ENCODE measurements at regions not wholly inside any gene's neighbourhood (a gene's known extent, or its start where the extent isn't known, plus 50 kb on each side); places are given as distances from the start of the nearest gene placed in this dataset.
"Not testable (repeated sequence)": the region's sequence is repeated elsewhere in the genome, so short reads cannot be mapped to it uniquely, and the experiment has no call there.

DNA sequence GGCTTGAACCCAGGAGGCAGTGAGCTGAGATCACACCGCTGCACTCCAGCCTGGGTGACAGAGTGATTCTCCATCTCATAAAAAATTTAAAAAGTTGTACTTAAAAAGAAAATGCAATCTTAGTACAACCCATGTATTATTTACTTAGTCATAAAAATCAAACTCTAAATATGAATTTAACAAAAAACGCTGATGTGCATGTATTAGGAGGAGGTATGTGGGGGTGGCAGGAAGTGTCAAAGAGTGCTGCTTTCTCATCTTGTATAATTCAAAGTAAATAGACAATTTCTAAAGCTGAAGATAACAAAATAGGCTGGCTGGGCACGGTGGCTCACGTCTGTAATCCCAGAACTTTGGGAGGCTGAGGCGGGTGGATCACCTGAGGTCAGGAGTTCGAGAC, 81.0 kb upstream of the NRBF2 start:
- TF ChIP-seq CTCF (IDR thresholded peaks at IDR 0.05; ENCODE audit: poor library complexity) (no peak), EZH2phosphoT487 (IDR thresholded peaks at IDR 0.05; ENCODE audit: low read depth, severe bottlenecking, unreplicated experiment) (no peak), EZH2 (IDR thresholded peaks at IDR 0.05; ENCODE audit: borderline replicate concordance) (no peak)
- WGBS (ENCODE audit: low lambda C conversion rate, missing lambda C conversion rate): 78% methylated on average over 6 of the region's 6 CpGs
- DNase-seq (ENCODE audit: low spot score): no peak

GRCh38 chr10:63042256-63042655, 90.9 kb upstream of the NRBF2 start:
- WGBS (ENCODE audit: low lambda C conversion rate, missing lambda C conversion rate): 54% methylated on average over 4 of the region's 4 CpGs

More for the DNA sequence above, 81.0 kb upstream of the NRBF2 start:
- no peaks in the 10 kb centered on the region for H3K27me3 ChIP-seq
- H3K79me2 ChIP-seq: no peaks in the 10 kb centered on the region
- H4K20me1 ChIP-seq (ENCODE audit: insufficient read depth, poor library complexity, severe bottlenecking): no peaks in the 10 kb centered on the region
- no peak overlapping the region for H3K27ac ChIP-seq
- H3K9me2 ChIP-seq (replicated peaks; ENCODE audit: insufficient read depth): no peaks in the 10 kb centered on the region
- H2AFZ ChIP-seq: no peak overlapping the region
- H3K9me3 ChIP-seq (ENCODE audit: low read depth): no peaks in the 10 kb centered on the region
- no peaks in the 10 kb centered on the region for H3K4me1 ChIP-seq (ENCODE audit: insufficient read depth)
- H3K4me3 ChIP-seq: no peak overlapping the region
- H3K4me2 ChIP-seq: no peak overlapping the region
- H3K36me3 ChIP-seq (replicated peaks; ENCODE audit: insufficient read depth, low read depth): no peaks in the 10 kb centered on the region

DNA sequence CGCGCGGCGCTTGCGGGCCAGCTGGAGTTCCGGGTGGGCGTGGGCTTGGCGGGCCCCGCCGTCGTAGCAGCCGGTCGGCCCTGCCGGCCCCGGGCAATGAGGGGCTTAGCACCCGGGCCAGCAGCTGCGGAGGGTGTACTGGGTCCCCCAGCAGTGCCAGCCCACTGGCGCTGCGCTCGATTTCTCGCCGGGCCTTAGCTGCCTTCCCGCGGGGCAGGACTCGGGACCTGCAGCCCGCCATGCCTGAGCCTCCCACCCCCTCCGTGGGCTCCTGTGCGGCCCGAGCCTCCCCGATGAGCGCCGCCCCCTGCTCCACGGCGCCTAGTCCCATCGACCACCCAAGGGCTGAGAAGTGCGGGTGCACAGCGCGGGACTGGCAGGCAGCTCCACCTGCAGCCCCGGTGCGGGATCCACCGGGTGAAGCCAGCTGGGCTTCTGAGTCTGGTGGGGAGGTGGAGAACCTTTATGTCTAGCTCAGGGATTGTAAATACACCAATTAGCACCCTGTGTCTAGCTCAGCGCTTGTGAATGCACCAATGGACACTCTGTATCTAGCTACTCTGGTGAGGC, 99.4 kb upstream of the NRBF2 start:
- WGBS (ENCODE audit: low lambda C conversion rate, missing lambda C conversion rate): 98% methylated on average over 12 of the region's 42 CpGs
- H3K4me3 ChIP-seq; H3K4me2 ChIP-seq; H3K79me2 ChIP-seq; H3K9me2 ChIP-seq (replicated peaks; ENCODE audit: insufficient read depth); H3K27me3 ChIP-seq; DNase-seq (ENCODE audit: low spot score); H4K20me1 ChIP-seq (ENCODE audit: insufficient read depth, poor library complexity, severe bottlenecking); H3K4me1 ChIP-seq (ENCODE audit: insufficient read depth); H3K9me3 ChIP-seq (ENCODE audit: low read depth); H3K36me3 ChIP-seq (replicated peaks; ENCODE audit: insufficient read depth, low read depth); H2AFZ ChIP-seq; H3K27ac ChIP-seq: not testable (repeated sequence)

More at GRCh38 chr10:63042256-63042655, 90.9 kb upstream of the NRBF2 start:
- Histone ChIP-seq H3K4me1 (ENCODE audit: insufficient read depth) (no peaks in the 10 kb centered on the region), H3K9me2 (replicated peaks; ENCODE audit: insufficient read depth) (no peaks in the 10 kb centered on the region), H2AFZ (no peak overlapping the region), H3K79me2 (no peaks in the 10 kb centered on the region), H3K27me3 (no peaks in the 10 kb centered on the region), H3K27ac (no peak overlapping the region), H4K20me1 (ENCODE audit: insufficient read depth, poor library complexity, severe bottlenecking) (no peaks in the 10 kb centered on the region), H3K9me3 (ENCODE audit: low read depth) (no peaks in the 10 kb centered on the region), H3K36me3 (replicated peaks; ENCODE audit: insufficient read depth, low read depth) (no peaks in the 10 kb centered on the region), H3K4me3 (no peak overlapping the region), H3K4me2 (no peak overlapping the region)
- TF ChIP-seq EZH2phosphoT487 (IDR thresholded peaks at IDR 0.05; ENCODE audit: low read depth, severe bottlenecking, unreplicated experiment): no peak
- no peak for TF ChIP-seq CTCF (IDR thresholded peaks at IDR 0.05; ENCODE audit: poor library complexity)
- TF ChIP-seq EZH2 (IDR thresholded peaks at IDR 0.05; ENCODE audit: borderline replicate concordance): no peak
- no peak for DNase-seq (ENCODE audit: low spot score)

DNA sequence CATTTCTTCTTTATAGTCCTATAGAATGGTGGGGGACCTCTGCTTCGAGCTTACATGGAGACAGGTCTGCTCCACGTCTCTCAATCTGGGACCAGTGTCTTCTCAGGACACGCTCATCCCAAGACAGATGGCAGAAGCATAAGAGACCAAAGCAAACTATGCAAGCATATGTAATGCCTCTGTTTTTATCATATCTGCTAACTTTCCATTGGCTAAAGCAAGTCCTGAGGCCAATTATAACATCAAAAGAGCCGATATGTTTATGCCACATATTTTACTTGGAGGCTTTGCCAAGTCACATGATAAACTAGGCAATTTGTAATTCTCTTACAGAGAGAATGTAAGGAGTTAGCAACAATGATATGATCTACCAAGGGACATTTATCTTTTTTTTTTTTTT, 102.6 kb upstream of the NRBF2 start:
- no peaks in the 10 kb centered on the region for H3K4me1 ChIP-seq (ENCODE audit: insufficient read depth)
- H3K9me3 ChIP-seq (ENCODE audit: low read depth): no peaks in the 10 kb centered on the region
- H3K27me3 ChIP-seq: no peaks in the 10 kb centered on the region
- no peak for DNase-seq (ENCODE audit: low spot score)
- H3K4me3 ChIP-seq: no peak overlapping the region
- no peak overlapping the region for H3K4me2 ChIP-seq
- TF ChIP-seq EZH2 (IDR thresholded peaks at IDR 0.05; ENCODE audit: borderline replicate concordance): no peak
- no peak for TF ChIP-seq CTCF (IDR thresholded peaks at IDR 0.05; ENCODE audit: poor library complexity)
- no peaks in the 10 kb centered on the region for H4K20me1 ChIP-seq (ENCODE audit: insufficient read depth, poor library complexity, severe bottlenecking)
- no peaks in the 10 kb centered on the region for H3K36me3 ChIP-seq (replicated peaks; ENCODE audit: insufficient read depth, low read depth)
- no peak overlapping the region for H3K27ac ChIP-seq
- WGBS (ENCODE audit: low lambda C conversion rate, missing lambda C conversion rate): 88% methylated on average over 4 of the region's 4 CpGs
- no peaks in the 10 kb centered on the region for H3K79me2 ChIP-seq
- H2AFZ ChIP-seq: no peak overlapping the region
- H3K9me2 ChIP-seq (replicated peaks; ENCODE audit: insufficient read depth): no peaks in the 10 kb centered on the region

All from hepatocyte (in vitro differentiated cells).